CD1c-positive myeloid dendritic cell (primary cell): ENCODE measurements at regions not wholly inside any gene's neighbourhood (a gene's known extent, or its start where the extent isn't known, plus 50 kb on each side); places are given as distances from the start of the nearest gene placed in this dataset.

Experiments
- DNase-seq: peaks from one replicate; pipeline ENCODE4 v3.0.0-alpha.2; 2016; ENCODE audit errors: extremely low spot score

GRCh38 chr17:72408641-72409040 is 287.8 kb downstream of the SOX9 start:
- no peak for DNase-seq

- no peak for DNase-seq
These were observed 288.7 kb downstream of the SOX9 start for GRCh38 chr17:72409405-72410002.

DNA sequence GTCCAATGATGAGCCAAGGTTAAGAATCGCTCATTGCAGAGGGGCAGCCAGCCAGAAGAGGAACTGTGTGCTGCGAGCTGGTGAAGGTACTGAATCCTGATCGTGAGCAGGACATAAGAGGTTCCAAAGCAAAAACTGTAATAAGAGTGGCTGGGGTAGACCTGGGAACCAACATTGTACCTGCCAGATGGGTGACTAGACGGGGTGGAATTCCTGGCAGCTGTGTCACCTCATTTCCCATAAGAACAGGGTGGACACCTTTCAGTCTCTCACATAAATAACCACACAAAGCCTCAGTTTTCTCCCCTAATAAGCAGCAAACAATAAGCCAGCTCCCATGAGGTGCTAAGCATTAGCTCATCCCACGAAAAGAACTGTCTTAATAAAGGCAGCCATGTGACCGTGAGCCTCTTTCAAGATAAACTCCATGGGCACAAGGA is 290.3 kb downstream of the SOX9 start:
- no peak for DNase-seq

- DNase-seq: no peak
These were observed 291.8 kb downstream of the SOX9 start for GRCh38 chr17:72412650-72413076.

DNA sequence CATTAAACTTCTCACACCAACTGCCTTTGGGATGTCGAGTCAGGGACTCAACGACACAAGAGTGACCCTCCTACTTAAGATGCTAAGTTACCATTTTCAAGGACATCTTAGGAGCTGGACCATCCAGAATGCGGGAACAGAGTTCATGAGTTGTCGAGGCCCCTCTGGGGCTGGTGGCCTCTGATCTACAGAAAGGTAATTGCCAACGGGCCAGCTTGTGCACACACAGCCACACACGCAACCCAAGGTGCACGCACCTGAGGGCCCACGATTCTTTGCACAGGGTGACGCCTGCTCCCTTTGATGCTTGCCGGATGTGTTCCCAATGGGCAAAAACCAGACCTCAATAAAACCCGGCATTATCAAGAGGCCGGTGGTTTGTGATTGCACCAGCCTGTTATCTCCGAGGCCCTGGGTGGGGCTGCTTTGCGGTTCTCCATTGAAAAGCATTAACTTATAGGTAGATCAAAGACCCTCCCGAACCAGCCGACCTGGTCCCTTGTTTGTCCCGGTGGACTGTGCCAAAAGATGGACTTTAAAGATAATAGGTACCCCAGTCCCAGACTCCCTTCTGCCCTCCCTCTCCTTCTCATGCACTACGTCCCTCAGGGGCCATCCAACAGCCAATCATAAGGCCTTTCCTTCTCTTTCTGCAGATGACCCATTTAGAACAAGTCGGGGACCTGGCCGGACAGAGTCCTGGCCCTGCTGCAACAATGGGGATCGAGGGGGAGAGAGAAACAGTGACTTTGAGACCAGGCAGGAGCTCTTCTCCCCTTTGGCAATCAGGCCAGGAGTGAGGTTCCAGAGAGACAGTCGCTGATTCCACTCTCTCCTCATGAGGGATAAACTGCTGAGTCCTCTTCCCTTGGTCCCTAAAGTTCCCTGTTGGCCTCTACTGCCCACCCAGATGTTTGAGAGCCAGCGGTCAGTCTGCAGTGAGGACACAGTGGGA is 292.5 kb downstream of the SOX9 start:
- DNase-seq: no peak

GRCh38 chr17:72414032-72414396 is 293.2 kb downstream of the SOX9 start:
- no peak for DNase-seq

- no peak for DNase-seq
These were observed 294.4 kb downstream of the SOX9 start for GRCh38 chr17:72414967-72415853.

DNA sequence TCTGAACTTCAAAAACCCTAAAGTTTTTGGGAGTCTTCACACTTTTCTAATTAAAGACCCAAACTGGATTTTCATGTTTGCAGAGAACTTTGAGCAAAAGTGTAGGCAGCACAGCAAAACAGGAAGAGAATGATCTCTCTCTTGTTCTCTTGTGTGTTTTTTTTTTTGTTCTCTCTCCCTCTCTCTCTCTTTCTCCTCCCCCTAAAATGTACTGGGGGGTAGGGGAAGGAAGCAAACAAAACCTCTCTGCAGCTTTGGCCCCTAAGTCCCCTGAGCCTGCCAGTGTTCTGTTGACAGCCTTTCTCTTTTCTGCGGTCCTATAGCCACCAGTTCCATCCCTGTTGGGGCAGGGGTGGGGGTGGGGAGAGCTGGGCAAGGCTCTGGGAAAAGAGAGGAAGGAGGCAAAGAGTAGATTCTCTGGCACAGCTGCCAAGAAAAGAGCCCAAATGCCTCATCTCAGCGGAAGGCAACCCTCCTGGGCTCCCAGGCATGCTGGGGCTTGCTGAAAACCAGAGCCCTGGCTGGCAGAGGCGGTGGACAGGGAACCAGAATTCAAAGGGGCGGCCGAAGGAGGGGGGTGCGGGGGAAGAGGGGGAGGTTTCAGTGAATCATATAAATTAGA is 295.3 kb downstream of the SOX9 start:
- DNase-seq: no peak

GRCh38 chr17:72416905-72417304 is 296.1 kb downstream of the SOX9 start:
- DNase-seq: no peak

GRCh38 chr17:72417627-72418026 is 296.8 kb downstream of the SOX9 start:
- no peak for DNase-seq

DNA sequence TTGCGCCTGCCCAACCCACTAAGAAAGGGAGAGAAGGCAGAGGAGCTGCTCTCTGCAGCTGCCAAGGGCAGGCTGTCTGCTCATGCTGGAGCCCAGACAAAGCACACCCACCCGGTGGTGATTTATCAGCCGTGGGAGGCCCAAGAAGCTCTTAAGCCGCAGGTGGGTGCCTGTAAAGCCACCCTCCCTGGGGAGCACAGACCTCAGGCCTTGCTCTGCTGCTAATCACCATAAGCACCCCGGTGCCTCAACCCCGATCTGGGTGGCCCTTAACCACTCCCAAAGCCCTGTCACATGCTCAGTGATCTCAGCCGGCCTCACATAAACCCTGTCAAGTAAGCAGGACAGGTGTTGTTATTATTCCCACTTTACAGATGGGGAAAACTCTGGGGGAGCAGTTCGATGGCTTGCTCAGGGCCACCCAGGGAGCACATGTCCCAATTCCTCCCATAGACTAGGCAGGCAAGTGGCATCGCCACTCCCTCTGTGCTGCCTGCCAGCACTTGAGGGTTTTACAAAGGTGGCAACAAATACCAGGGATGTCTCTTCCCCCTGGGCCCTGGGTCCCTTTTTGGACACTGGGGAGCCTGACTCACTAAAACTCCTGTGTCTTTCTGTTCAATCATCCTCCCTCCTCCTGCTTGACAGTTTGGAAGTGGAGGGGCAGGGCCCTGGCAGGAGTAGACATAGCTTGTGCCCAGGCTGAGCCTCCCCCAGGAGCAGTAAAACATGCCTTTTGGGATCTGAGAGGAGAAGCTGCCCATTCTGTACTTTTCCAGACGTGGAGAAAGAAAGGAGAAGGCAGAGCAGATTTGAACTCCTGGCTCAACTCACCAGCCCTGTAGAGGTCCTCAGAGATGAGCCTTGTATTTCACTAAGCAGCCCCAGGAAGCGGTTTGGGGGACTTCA is 299.3 kb downstream of the SOX9 start:
- no peak for DNase-seq

GRCh38 chr17:72420775-72421127 is 299.9 kb downstream of the SOX9 start:
- DNase-seq: no peak

DNA sequence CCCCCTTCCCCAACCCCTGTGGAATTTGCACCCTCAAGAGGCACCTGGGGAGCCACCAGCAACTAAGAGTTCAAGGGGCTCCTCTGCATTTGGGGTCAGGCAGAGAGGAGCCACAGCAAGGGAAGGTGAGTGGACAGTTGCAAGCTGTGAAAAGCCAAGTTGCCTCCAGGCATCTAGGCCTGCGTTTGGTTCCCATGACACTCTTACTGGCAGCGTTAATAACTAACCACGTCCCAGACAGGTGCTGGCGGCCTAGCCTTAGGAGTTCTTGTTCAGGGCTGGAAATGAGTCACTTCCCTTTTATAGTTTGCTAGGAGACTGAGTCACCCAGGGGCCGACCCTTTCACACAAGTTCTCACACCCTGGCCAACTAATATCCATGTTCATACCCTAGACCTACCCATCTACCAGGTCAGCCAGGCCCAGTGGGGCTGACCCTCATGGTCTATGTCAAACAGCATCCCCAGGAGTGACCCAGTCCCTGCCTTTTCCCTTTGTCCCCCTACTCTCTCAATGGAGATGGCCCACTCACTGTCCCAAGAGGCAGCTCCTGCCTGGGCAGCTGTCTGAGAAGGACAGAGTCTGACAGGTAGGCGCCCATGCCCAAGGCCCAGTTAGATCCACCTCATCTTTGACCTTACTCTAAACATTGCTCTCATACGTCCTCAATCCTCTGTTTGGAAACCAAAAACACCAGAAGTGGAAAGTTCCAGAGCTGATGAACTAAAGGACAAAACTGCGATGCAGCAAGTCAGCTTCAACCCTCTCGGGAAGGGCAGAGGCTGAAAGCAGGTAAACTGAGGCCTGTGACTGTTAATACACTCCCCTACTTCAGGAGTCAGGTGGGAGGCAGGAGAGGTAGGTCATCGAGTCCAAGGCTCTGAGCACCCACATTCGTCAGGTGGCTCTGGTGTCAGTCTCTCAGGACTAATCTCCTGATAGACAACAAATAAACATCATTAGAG is 300.6 kb downstream of the SOX9 start:
- no peak for DNase-seq

- DNase-seq: no peak
These were observed 301.3 kb downstream of the SOX9 start for GRCh38 chr17:72422204-72422504.

- DNase-seq: no peak
These were observed 301.9 kb downstream of the SOX9 start for GRCh38 chr17:72422505-72423285.

GRCh38 chr17:72423286-72423589 is 302.4 kb downstream of the SOX9 start:
- no peak for DNase-seq

GRCh38 chr17:72423718-72424117 is 302.9 kb downstream of the SOX9 start:
- no peak for DNase-seq

GRCh38 chr17:72424505-72425117 is 303.8 kb downstream of the SOX9 start:
- DNase-seq: no peak
